Left ventricle myocardium inferior (tissue), 1 donor: ENCODE measurements at regions not wholly inside any gene's neighbourhood (a gene's known extent, or its start where the extent isn't known, plus 50 kb on each side); places are given as distances from the start of the nearest gene placed in this dataset.

Experiments used
- DNase-seq: peaks from one replicate; pipeline ENCODE4 v3.0.0-alpha.2; 2020
- H3K27ac ChIP-seq: fragments of 200-600 bp; replicated peaks from 2 replicates; pipeline ENCODE4 v1.8.0; 2021
- H3K27me3 ChIP-seq: fragments of 200-600 bp; 2 replicates; pipeline ENCODE4 v1.8.0; 2021; ENCODE audit warnings: low read depth
- H3K36me3 ChIP-seq: fragments of 200-600 bp; 2 replicates; pipeline ENCODE4 v1.8.0; 2021
- H3K4me1 ChIP-seq: fragments of 200-600 bp; 2 replicates; pipeline ENCODE4 v1.8.0; 2021
- H3K4me3 ChIP-seq: fragments of 200-600 bp; 2 replicates; pipeline ENCODE4 v1.8.0; 2021; ENCODE audit warnings: mild to moderate bottlenecking, moderate library complexity
- H3K9me3 ChIP-seq: fragments of 200-600 bp; replicated peaks from 2 replicates; pipeline ENCODE4 v1.8.0; 2021
- CTCF ChIP-seq: fragments of 200-600 bp; IDR thresholded peaks from 2 replicates; pipeline ENCODE4 v1.8.0; 2021; ENCODE audit warnings: antibody characterized with exemption, mild to moderate bottlenecking, borderline replicate concordance
- intact Hi-C: fragments of 100-400 bp; cut with micrococcal nuclease; formaldehyde crosslinking; loops from one replicate; pipeline ENCODE4 v1.11.0; 2022
- donor health status: DM: no; HTN: yes; CAD: no; lungs with severe emphysema.

DNA sequence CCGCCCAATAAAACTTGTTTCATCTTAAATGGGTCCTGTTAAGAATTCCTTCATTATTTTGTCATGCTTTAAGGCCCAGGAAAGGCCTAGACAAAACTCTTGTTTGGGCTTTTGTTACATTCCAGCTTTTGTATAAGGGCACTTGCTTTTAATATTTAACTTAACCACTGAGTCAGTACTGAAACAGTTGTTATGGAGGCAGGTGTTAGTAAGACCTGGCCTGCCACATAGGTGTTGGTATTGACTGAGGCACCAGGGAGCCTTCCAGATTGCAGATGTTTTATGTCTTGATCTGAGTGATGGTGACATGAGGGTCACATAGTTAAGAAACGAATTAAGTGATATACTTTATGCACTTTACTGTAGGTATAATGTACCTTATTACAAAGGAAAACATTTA is 274.9 kb upstream of the TGFBR2 start:
- Histone ChIP-seq H3K27me3 (no peaks in the 10 kb centered on the region), H3K27ac (no peak overlapping the region), H3K36me3 (no peaks in the 10 kb centered on the region), H3K4me3 (no peak overlapping the region), H3K4me1 (no peaks in the 10 kb centered on the region), H3K9me3 (no peaks in the 10 kb centered on the region)
- TF ChIP-seq CTCF, result no peak
- intact Hi-C loops, result no loop called here
- DNase-seq, result no peak

DNA sequence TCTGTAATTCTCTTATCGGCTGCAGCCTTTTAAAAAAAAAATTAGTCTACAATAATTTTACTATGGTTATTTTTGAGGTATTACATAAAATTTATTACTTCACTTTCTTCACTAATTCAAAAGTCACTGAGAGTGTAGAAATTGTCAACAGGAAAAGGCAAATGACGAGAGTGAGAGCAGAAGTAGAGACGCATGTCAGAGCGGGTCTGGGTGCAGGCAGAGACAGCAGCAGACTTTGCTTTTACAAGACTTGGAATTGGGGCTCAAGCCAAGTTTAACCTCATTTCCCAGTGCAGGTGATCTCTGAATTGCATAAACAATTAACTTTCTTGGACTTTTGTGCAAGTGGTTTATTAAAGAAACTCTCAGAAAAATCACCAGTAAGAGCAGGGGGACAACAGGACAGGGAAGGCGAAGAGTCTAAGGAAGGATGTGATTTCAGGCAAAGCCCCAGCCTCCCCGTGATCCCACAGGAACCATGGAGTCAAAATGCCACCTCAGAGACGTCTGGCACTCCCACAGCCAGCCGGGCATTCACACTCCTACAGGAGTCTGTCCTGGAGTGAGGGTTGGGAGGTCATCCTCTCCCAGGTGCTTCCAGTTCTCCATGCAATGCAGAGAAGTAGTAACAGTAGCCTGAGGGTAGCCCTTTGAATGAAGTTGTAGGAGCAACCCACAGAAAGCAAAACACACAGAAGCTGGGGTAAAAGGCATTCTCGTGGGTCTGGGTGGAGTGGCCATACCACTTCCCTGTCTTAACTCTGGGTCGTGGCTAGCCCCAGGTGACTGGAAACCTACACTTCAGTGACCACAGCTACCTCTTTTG is 274.0 kb upstream of the TGFBR2 start:
- H3K4me3 ChIP-seq, result no peak overlapping the region
- no peaks in the 10 kb centered on the region for H3K36me3 ChIP-seq
- intact Hi-C loops, result no loop called here
- no peak for DNase-seq
- TF ChIP-seq CTCF, result no peak
- no peaks in the 10 kb centered on the region for H3K27me3 ChIP-seq
- peaks cover 1% of the 10 kb centered on the region for H3K9me3 ChIP-seq
- H3K27ac ChIP-seq, result no peak overlapping the region
- H3K4me1 ChIP-seq, result no peaks in the 10 kb centered on the region

DNA sequence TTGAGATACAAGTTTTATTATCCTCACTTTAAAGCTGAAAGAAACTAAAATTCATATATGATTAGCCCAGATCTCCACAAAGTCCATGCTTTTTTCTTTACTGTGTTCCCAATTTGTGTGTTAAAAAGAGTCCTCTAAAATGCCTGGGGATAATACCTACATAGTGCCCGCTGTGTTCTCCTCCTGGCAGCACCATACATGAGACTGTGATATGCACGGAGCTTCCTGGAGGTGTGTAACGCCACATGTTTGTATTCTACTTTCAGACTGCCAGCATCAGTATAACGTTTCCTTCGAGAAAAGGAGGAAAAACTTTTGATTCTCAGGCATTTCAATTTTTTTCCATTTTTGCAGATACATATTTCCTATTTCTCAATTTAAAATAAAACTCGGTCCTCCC is 273.3 kb upstream of the TGFBR2 start:
- no peak for TF ChIP-seq CTCF
- Histone ChIP-seq H3K4me3 (no peak overlapping the region), H3K9me3 (peaks cover 4% of the 10 kb centered on the region), H3K4me1 (no peaks in the 10 kb centered on the region), H3K27ac (no peak overlapping the region), H3K36me3 (no peaks in the 10 kb centered on the region), H3K27me3 (no peaks in the 10 kb centered on the region)
- intact Hi-C loops, result no loop called here
- no peak for DNase-seq

- Histone ChIP-seq H3K36me3 (no peaks in the 10 kb centered on the region), H3K4me3 (no peak overlapping the region), H3K27ac (no peak overlapping the region), H3K27me3 (no peaks in the 10 kb centered on the region), H3K4me1 (no peaks in the 10 kb centered on the region), H3K9me3 (peaks cover 4% of the 10 kb centered on the region)
- TF ChIP-seq CTCF, result no peak
- intact Hi-C loops, result no loop called here
- DNase-seq, result no peak
Observed at GRCh38 chr3:30333903-30334302, 272.5 kb upstream of the TGFBR2 start.

DNA sequence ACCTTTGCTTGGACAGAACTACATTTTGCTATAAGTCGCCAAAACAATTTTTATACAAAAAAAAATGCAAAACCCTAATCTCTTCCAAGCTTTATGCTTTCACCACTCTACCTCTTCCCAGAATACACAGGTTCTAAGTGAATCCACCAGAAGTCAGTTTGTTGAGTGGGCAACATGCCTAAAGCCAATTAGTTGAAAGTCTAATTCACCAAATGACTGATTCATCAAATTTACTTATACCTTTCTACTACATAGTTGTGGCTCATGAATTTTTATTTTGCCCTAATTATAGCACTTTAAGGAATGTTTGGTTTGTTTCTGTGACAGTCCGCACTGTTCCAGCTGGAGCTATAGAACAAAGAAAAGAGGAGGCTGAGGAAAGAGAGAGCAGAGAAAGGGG is 265.9 kb upstream of the TGFBR2 start:
- Histone ChIP-seq H3K27me3 (no peaks in the 10 kb centered on the region), H3K4me3 (no peak overlapping the region), H3K27ac (no peak overlapping the region), H3K36me3 (no peaks in the 10 kb centered on the region), H3K4me1 (peaks cover 33% of the 10 kb centered on the region), H3K9me3 (peaks cover 4% of the 10 kb centered on the region)
- intact Hi-C loops, result loop anchor here (10.0 kb wide), 1 partner anchor 264 kb away; the partner anchor contains the start of gene TGFBR2
- no peak for DNase-seq
- no peak for TF ChIP-seq CTCF
